ENCODE measurements at regions not wholly inside any gene's neighbourhood (a gene's known extent, or its start where the extent isn't known, plus 50 kb on each side); places are given as distances from the start of the nearest gene placed in this dataset.

- no peak for DNase-seq
Observed at GRCh38 chr15:56868170-56868569, 50.3 kb upstream of the TCF12 start.

- DNase-seq, result no peak
Observed at GRCh38 chr15:56866803-56867202, 51.6 kb upstream of the TCF12 start.

- DNase-seq, result no peak
Observed at GRCh38 chr15:56857828-56858227, 60.6 kb upstream of the TCF12 start.

GRCh38 chr15:56856934-56857333, 61.5 kb upstream of the TCF12 start:
- no peak for DNase-seq

GRCh38 chr15:56844892-56845291, 73.6 kb upstream of the TCF12 start:
- no peak for DNase-seq

- DNase-seq, result no peak
Observed at GRCh38 chr15:56844471-56844870, 74.0 kb upstream of the TCF12 start.

- DNase-seq, result no peak
Observed at GRCh38 chr15:56839641-56840040, 78.8 kb upstream of the TCF12 start.

- DNase-seq, result no peak
Observed at GRCh38 chr15:56839099-56839498, 79.3 kb upstream of the TCF12 start.

GRCh38 chr15:56838085-56838484, 80.4 kb upstream of the TCF12 start:
- DNase-seq, result no peak

GRCh38 chr15:56837273-56837672, 81.2 kb upstream of the TCF12 start:
- no peak for DNase-seq

GRCh38 chr15:56835718-56836171, 82.7 kb upstream of the TCF12 start:
- peak in 12 of 58 donors; percentile 3 to 55 (median 8) for DNase-seq

GRCh38 chr15:56832125-56832524, 86.3 kb upstream of the TCF12 start:
- peak in 54 of 58 donors; percentile 5 to 88 (median 50) for DNase-seq

GRCh38 chr15:56831467-56832005, 86.9 kb upstream of the TCF12 start:
- DNase-seq, result no peak

GRCh38 chr15:56824175-56824574, 90.9 kb upstream of the ZNF280D start:
- no peak for DNase-seq

GRCh38 chr15:56821721-56822425, 88.6 kb upstream of the ZNF280D start:
- DNase-seq, result peak in 36 of 58 donors; percentile 3 to 73 (median 20)

GRCh38 chr15:56820333-56820732, 87.0 kb upstream of the ZNF280D start:
- no peak for DNase-seq

- no peak for DNase-seq
Observed at GRCh38 chr15:56817321-56818080, 84.2 kb upstream of the ZNF280D start.

GRCh38 chr15:56816781-56817180, 83.5 kb upstream of the ZNF280D start:
- no peak for DNase-seq

GRCh38 chr15:56815247-56815646, 81.9 kb upstream of the ZNF280D start:
- no peak for DNase-seq

- no peak for DNase-seq
Observed at GRCh38 chr15:56814429-56814828, 81.1 kb upstream of the ZNF280D start.

- DNase-seq, result no peak
Observed at GRCh38 chr15:56813995-56814394, 80.7 kb upstream of the ZNF280D start.

- no peak for DNase-seq
Observed at GRCh38 chr15:56812961-56813360, 79.7 kb upstream of the ZNF280D start.

Measured in anterior cingulate cortex (tissue), 58 donors.